Type B pancreatic cell (in vitro differentiated cells): ENCODE measurements at regions not wholly inside any gene's neighbourhood (a gene's known extent, or its start where the extent isn't known, plus 50 kb on each side); places are given as distances from the start of the nearest gene placed in this dataset.
A peak's percentile ranks its signal among the peaks of the same experiment; 100 is the strongest.
"Not testable (repeated sequence)": the region's sequence is repeated elsewhere in the genome, so short reads cannot be mapped to it uniquely, and the experiment has no call there.

Experiments
- DNase-seq: peaks from one replicate; pipeline ENCODE4 v3.0.0; 2021; ENCODE audit warnings: mixed read lengths; ENCODE audit not compliant: unreplicated experiment; ENCODE audit errors: extremely low spot score
- H3K27ac Mint-ChIP-seq: 2 replicates; pipeline ENCODE4 v1.8.0; 2021; ENCODE audit warnings: mild to moderate bottlenecking, mixed read lengths
- H3K27me3 Mint-ChIP-seq: 2 replicates; pipeline ENCODE4 v1.8.0; 2021; ENCODE audit warnings: mixed read lengths
- H3K36me3 Mint-ChIP-seq: 2 replicates; pipeline ENCODE4 v1.8.0; 2021; ENCODE audit warnings: mixed read lengths
- H3K4me1 Mint-ChIP-seq: one replicate; pipeline ENCODE4 v1.8.0; 2021; ENCODE audit warnings: mixed read lengths; ENCODE audit not compliant: unreplicated experiment
- H3K4me3 Mint-ChIP-seq: 2 replicates; pipeline ENCODE4 v1.8.0; 2021; ENCODE audit warnings: mild to moderate bottlenecking, mixed read lengths
- H3K9me3 Mint-ChIP-seq: 2 replicates; pipeline ENCODE4 v1.8.0; 2021; ENCODE audit warnings: mixed read lengths
- CTCF ChIP-seq: fragments of 200-600 bp; sonication (generic); conservative IDR thresholded peaks from 2 replicates; pipeline ENCODE4 v1.5.0; 2021; ENCODE audit warnings: antibody characterized with exemption, mild to moderate bottlenecking

GRCh38 chr21:38902608-38903445, 97.1 kb downstream of the ETS2 start:
- Mint-ChIP-seq H3K36me3 (peaks cover 9% of the 10 kb centered on the region), H3K27me3 (peaks cover 3% of the 10 kb centered on the region), H3K4me3 (no peak overlapping the region), H3K4me1 (peaks cover 9% of the 10 kb centered on the region), H3K9me3 (peaks cover 9% of the 10 kb centered on the region), H3K27ac (peak overlapping the region; percentile 29)
- no peak for DNase-seq
- TF ChIP-seq CTCF: no peak

GRCh38 chr21:38900499-38900898, 94.8 kb downstream of the ETS2 start:
- Mint-ChIP-seq H3K4me1 (no peaks in the 10 kb centered on the region), H3K27me3 (no peaks in the 10 kb centered on the region), H3K9me3 (peaks cover 9% of the 10 kb centered on the region), H3K4me3 (no peak overlapping the region), H3K36me3 (peaks cover 3% of the 10 kb centered on the region), H3K27ac (no peak overlapping the region)
- no peak for DNase-seq
- no peak for TF ChIP-seq CTCF

GRCh38 chr21:38899985-38900384, 94.3 kb downstream of the ETS2 start:
- not testable (repeated sequence) for H3K4me1 Mint-ChIP-seq, H3K4me3 Mint-ChIP-seq, H3K27ac Mint-ChIP-seq, H3K36me3 Mint-ChIP-seq, DNase-seq, H3K27me3 Mint-ChIP-seq, H3K9me3 Mint-ChIP-seq

- no peak for TF ChIP-seq CTCF
- Mint-ChIP-seq H3K4me1 (no peaks in the 10 kb centered on the region), H3K9me3 (peaks cover 4% of the 10 kb centered on the region), H3K36me3 (peaks cover 3% of the 10 kb centered on the region), H3K4me3 (no peak overlapping the region), H3K27me3 (no peaks in the 10 kb centered on the region), H3K27ac (no peak overlapping the region)
- DNase-seq: no peak
Measured at GRCh38 chr21:38899277-38899947, 93.7 kb downstream of the ETS2 start.

- Mint-ChIP-seq H3K4me1 (no peaks in the 10 kb centered on the region), H3K9me3 (peaks cover 4% of the 10 kb centered on the region), H3K27me3 (no peaks in the 10 kb centered on the region), H3K27ac (no peak overlapping the region), H3K36me3 (peaks cover 3% of the 10 kb centered on the region), H3K4me3 (no peak overlapping the region)
- TF ChIP-seq CTCF: no peak
- no peak for DNase-seq
Measured at GRCh38 chr21:38898422-38899096, 92.8 kb downstream of the ETS2 start.
